ENCODE measurements at regions not wholly inside any gene's neighbourhood (a gene's known extent, or its start where the extent isn't known, plus 50 kb on each side); places are given as distances from the start of the nearest gene placed in this dataset.

DNA sequence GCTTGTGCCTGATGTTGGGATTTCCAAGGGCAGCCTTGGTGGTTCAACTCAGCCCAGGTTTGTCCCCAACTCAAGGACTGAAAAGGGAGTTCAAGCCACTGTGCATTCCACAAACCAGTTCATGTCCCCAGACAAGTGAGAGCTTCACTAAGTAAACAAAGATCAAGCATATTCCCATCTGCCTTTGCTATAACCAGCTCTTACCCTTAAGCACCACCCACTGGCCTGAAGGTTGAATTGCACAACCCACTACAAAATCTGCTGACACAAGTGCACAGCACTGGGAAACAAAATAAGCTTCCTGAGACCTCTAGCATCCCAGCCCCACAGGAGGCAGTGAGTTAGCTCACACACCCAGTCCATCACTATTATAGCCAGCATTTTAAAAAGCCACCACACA, 516.7 kb downstream of the NR4A2 start:
- no peak for ATAC-seq (ENCODE audit: low read depth)
- no peak overlapping the region for H3K27ac Mint-ChIP-seq
- DNase-seq, result no peak
- TF ChIP-seq, protein P1, sequence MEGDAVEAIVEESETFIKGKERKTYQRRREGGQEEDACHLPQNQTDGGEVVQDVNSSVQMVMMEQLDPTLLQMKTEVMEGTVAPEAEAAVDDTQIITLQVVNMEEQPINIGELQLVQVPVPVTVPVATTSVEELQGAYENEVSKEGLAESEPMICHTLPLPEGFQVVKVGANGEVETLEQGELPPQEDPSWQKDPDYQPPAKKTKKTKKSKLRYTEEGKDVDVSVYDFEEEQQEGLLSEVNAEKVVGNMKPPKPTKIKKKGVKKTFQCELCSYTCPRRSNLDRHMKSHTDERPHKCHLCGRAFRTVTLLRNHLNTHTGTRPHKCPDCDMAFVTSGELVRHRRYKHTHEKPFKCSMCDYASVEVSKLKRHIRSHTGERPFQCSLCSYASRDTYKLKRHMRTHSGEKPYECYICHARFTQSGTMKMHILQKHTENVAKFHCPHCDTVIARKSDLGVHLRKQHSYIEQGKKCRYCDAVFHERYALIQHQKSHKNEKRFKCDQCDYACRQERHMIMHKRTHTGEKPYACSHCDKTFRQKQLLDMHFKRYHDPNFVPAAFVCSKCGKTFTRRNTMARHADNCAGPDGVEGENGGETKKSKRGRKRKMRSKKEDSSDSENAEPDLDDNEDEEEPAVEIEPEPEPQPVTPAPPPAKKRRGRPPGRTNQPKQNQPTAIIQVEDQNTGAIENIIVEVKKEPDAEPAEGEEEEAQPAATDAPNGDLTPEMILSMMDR (IDR thresholded peaks at IDR 0.05), result no peak
- no peaks in the 10 kb centered on the region for H3K27me3 Mint-ChIP-seq
- ChIA-PET POLR2A (no interaction called here), CTCF (no interaction called here)
- no peak overlapping the region for H3K4me3 Mint-ChIP-seq
- H3K9me3 Mint-ChIP-seq, result peaks cover 6% of the 10 kb centered on the region
- no peaks in the 10 kb centered on the region for H3K36me3 Mint-ChIP-seq (ENCODE audit: low read depth)
- intact Hi-C loops (cut with micrococcal nuclease), result no loop called here
- no peaks in the 10 kb centered on the region for H3K4me1 Mint-ChIP-seq

DNA sequence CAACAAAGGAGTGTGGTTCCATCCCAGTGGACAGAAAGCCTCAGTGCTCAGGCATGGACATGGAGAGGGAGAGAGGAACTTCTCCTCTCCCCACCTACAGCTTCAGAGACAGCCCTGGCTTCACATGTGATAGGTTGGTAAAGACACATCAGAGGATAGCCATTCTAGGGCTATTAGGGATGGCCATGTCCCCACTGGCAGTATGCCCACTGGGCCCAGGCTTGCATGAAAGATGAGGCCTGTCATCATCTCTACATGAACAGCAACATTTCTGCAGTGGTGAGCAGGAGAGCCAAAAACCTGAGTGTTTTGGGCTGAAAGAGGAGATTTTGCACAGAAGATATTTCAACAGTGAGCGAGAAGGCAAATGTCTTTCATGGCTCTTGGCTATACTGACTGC, 517.2 kb downstream of the NR4A2 start:
- TF ChIP-seq, protein P1 (IDR thresholded peaks at IDR 0.05), result no peak
- Mint-ChIP-seq H3K4me1 (no peaks in the 10 kb centered on the region), H3K9me3 (peaks cover 6% of the 10 kb centered on the region), H3K27me3 (no peaks in the 10 kb centered on the region), H3K4me3 (no peak overlapping the region), H3K36me3 (ENCODE audit: low read depth) (no peaks in the 10 kb centered on the region), H3K27ac (no peak overlapping the region)
- ChIA-PET CTCF (no interaction called here), POLR2A (no interaction called here)
- ATAC-seq (ENCODE audit: low read depth) (no peak), DNase-seq (no peak)
- intact Hi-C loops (cut with micrococcal nuclease), result no loop called here

DNA sequence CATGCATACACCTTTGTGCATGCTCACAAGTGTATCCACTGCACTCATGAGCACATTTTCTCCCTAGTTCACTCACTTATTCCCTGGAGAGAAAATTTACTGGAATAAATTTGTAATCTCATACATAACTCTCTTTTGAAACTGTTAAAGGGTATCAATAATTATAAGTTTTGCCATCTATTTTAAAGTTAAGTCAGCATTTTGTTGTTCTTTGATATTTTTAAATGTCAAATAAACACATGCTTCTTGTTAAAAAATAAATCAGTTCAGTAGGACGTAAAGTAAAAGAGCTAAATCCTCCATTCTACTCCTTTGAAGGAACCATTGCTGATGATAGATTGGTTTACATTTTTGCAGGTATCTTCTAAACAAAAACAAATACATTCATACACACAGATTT, 522.1 kb downstream of the NR4A2 start:
- no peak for DNase-seq

DNA sequence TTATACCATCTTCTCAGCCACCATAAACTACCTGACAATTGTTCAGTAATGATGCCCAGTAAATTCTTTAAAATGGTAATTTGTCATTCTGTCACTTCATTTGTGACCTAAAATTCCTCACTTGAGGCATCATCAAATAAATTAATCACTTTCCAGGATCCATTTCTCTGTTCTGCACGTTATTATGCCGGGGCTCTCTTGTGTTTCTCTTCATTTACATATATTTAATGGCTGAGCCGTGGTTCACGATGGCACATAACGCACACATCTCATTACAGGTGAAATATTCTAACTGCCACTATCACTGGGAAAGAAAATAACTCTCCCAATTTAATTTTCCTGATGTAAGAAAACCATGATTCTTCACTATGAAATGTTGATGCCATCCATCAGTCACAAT, 529.6 kb downstream of the NR4A2 start:
- no peaks in the 10 kb centered on the region for H3K27me3 Mint-ChIP-seq
- no peaks in the 10 kb centered on the region for H3K4me1 Mint-ChIP-seq
- no peak overlapping the region for H3K27ac Mint-ChIP-seq
- DNase-seq (no peak), ATAC-seq (ENCODE audit: low read depth) (no peak)
- TF ChIP-seq, protein P1 (IDR thresholded peaks at IDR 0.05), result no peak
- ChIA-PET POLR2A (no interaction called here), CTCF (no interaction called here)
- intact Hi-C loops (cut with micrococcal nuclease), result no loop called here
- H3K4me3 Mint-ChIP-seq, result no peak overlapping the region
- no peaks in the 10 kb centered on the region for H3K36me3 Mint-ChIP-seq (ENCODE audit: low read depth)
- H3K9me3 Mint-ChIP-seq, result peaks cover 5% of the 10 kb centered on the region

More for the DNA sequence above, 522.1 kb downstream of the NR4A2 start:
- ChIA-PET CTCF (no interaction called here), POLR2A (no interaction called here)
- Mint-ChIP-seq H3K4me3 (no peak overlapping the region), H3K36me3 (ENCODE audit: low read depth) (no peaks in the 10 kb centered on the region), H3K27ac (no peak overlapping the region), H3K27me3 (no peaks in the 10 kb centered on the region), H3K4me1 (no peaks in the 10 kb centered on the region), H3K9me3 (peaks cover 5% of the 10 kb centered on the region)
- ATAC-seq (ENCODE audit: low read depth), result no peak
- intact Hi-C loops (cut with micrococcal nuclease), result no loop called here
- TF ChIP-seq, protein P1 (IDR thresholded peaks at IDR 0.05), result no peak

DNA sequence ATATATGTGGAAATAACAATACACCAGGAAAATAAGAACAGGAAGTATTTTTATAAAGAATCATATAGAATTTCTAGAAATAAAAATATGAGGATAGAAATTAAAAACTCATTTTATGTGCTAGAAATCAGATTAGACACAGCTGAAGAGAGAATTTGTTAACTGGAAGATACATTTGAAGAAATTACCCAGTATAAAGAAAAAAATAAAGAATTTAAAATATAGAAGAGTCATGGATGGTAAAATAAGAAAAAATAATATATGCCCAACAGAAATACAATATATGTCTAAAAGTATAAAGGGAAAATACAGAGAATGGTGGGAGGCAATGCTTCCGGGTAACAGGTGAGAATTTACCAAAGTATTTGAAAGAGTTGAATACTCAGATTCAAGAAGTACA, 539.9 kb downstream of the NR4A2 start:
- Mint-ChIP-seq H3K36me3 (ENCODE audit: low read depth) (no peaks in the 10 kb centered on the region), H3K4me1 (no peaks in the 10 kb centered on the region), H3K4me3 (no peak overlapping the region), H3K27ac (no peak overlapping the region), H3K9me3 (peaks cover 7% of the 10 kb centered on the region), H3K27me3 (no peaks in the 10 kb centered on the region)
- ChIA-PET POLR2A (no interaction called here), CTCF (no interaction called here)
- no peak for DNase-seq
- TF ChIP-seq, protein P1 (IDR thresholded peaks at IDR 0.05), result no peak
- no peak for ATAC-seq (ENCODE audit: low read depth)
- intact Hi-C loops (cut with micrococcal nuclease), result no loop called here

Data from activated B cell treated with CpG ODN at 0.5 μM for 24 hours (primary cell).